A673 (cell line): ENCODE measurements at regions not wholly inside any gene's neighbourhood (a gene's known extent, or its start where the extent isn't known, plus 50 kb on each side); places are given as distances from the start of the nearest gene placed in this dataset.

Source experiments
- BruUV-seq: library from RNA; stranded (reverse); fragments of 400-500 nt; replicated peaks from 2 replicates; lab custom pipeline; 2021; lab: Mats Ljungman, UMichigan
- CTCF ChIA-PET: fragments of 300-600 bp; sonication (Branson Sonifier 250); formaldehyde crosslinking; loops from one replicate; lab custom pipeline; 2022; ENCODE audit warnings: antibody characterized with exemption; lab: Charles Lee
- POLR2A ChIA-PET: fragments of 300-600 bp; sonication (Branson Sonifier 250); formaldehyde crosslinking; loops from one replicate; lab custom pipeline; 2022; ENCODE audit warnings: antibody characterized with exemption; ENCODE audit not compliant: low non-redundant PET; lab: Charles Lee
- DNase-seq: peaks from one replicate; pipeline ENCODE4 v3.0.0-alpha.2; 2015; ENCODE audit warnings: low spot score
- H3K27ac ChIP-seq: fragments of 200-600 bp; sonication (generic); 2 replicates; pipeline ENCODE4 v1.5.1; 2016; ENCODE audit warnings: mixed run types, low read depth, mild to moderate bottlenecking, mixed read lengths, antibody characterized with exemption, low read length; ENCODE audit not compliant: poor library complexity, severe bottlenecking
- H3K27me3 ChIP-seq: fragments of 200-600 bp; sonication (generic); replicated peaks from 2 replicates; pipeline ENCODE4 v1.6.1; 2017; ENCODE audit warnings: mixed run types, low read depth, mild to moderate bottlenecking, mixed read lengths, antibody characterized with exemption, low read length; ENCODE audit not compliant: insufficient read depth, poor library complexity
- H3K36me3 ChIP-seq: fragments of 200-600 bp; sonication (generic); 2 replicates; pipeline ENCODE4 v1.6.1; 2016; ENCODE audit warnings: mixed run types, mild to moderate bottlenecking, mixed read lengths, antibody characterized with exemption, low read length; ENCODE audit not compliant: insufficient read depth, poor library complexity, severe bottlenecking
- H3K4me1 ChIP-seq: fragments of 200-600 bp; sonication (generic); 2 replicates; pipeline ENCODE4 v1.6.1; 2017; ENCODE audit warnings: mixed run types, mild to moderate bottlenecking, mixed read lengths, antibody characterized with exemption, low read length; ENCODE audit not compliant: insufficient read depth, poor library complexity, severe bottlenecking
- H3K4me3 ChIP-seq: fragments of 200-600 bp; sonication (generic); 2 replicates; pipeline ENCODE4 v1.5.1; 2016; ENCODE audit warnings: low read depth, mixed run types, mild to moderate bottlenecking, mixed read lengths, low read length; ENCODE audit not compliant: poor library complexity, severe bottlenecking
- H3K9me3 ChIP-seq: fragments of 200-600 bp; sonication (generic); 2 replicates; pipeline ENCODE4 v1.6.1; 2016; ENCODE audit warnings: mixed run types, low read depth, mild to moderate bottlenecking, mixed read lengths, antibody characterized with exemption, low read length; ENCODE audit not compliant: poor library complexity, severe bottlenecking
- EZH2 ChIP-seq: fragments of 200-600 bp; sonication (generic); IDR thresholded peaks from 2 replicates; pipeline ENCODE4 v1.6.1; 2017; ENCODE audit warnings: borderline replicate concordance, low read depth, mild to moderate bottlenecking, mixed read lengths, antibody characterized with exemption, low read length; ENCODE audit not compliant: poor library complexity, severe bottlenecking
- intact Hi-C: fragments of 100-400 bp; cut with micrococcal nuclease; formaldehyde crosslinking; loops from one replicate; pipeline ENCODE4 v1.10.0; 2022; ENCODE audit not compliant: unreplicated experiment
- TF ChIP-seq, protein P1 (sequence below): fragments of 300-800, 200-600 bp; sonication (generic); conservative IDR thresholded peaks from 2 replicates; pipeline ENCODE4 v1.5.1; 2017; ENCODE audit warnings: low read depth, mild to moderate bottlenecking, antibody characterized with exemption, low read length, moderate library complexity, mixed read lengths

DNA sequence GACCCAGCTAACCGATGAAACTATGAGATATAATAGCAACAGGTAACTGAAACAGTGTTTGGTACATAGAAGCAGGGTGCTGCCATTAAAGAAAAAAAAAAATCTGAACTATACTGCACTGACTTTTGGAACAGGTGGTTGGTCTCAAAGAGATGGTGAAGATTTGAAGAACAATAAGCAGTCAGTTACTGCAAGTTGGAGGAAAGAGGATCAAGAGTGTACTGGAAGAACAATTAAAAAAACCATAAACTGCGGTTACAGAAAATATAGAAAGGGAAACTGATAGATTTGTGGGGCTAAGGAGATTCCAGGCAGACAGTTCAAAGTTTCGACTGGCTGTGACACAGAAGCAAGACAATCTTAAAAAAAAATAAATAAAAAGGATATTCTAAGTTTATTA lies 181.9 kb upstream of the TRAM1L1 start:
- H3K36me3 ChIP-seq = no peaks in the 10 kb centered on the region
- no peaks in the 10 kb centered on the region for H3K27me3 ChIP-seq
- no TSS peak for BruUV-seq
- H3K27ac ChIP-seq = no peak overlapping the region
- H3K4me3 ChIP-seq = no peak overlapping the region
- POLR2A ChIA-PET = no interaction called here
- intact Hi-C loops = no loop called here
- TF ChIP-seq, protein P1, sequence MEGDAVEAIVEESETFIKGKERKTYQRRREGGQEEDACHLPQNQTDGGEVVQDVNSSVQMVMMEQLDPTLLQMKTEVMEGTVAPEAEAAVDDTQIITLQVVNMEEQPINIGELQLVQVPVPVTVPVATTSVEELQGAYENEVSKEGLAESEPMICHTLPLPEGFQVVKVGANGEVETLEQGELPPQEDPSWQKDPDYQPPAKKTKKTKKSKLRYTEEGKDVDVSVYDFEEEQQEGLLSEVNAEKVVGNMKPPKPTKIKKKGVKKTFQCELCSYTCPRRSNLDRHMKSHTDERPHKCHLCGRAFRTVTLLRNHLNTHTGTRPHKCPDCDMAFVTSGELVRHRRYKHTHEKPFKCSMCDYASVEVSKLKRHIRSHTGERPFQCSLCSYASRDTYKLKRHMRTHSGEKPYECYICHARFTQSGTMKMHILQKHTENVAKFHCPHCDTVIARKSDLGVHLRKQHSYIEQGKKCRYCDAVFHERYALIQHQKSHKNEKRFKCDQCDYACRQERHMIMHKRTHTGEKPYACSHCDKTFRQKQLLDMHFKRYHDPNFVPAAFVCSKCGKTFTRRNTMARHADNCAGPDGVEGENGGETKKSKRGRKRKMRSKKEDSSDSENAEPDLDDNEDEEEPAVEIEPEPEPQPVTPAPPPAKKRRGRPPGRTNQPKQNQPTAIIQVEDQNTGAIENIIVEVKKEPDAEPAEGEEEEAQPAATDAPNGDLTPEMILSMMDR = no peak
- no peak for TF ChIP-seq EZH2
- no peak for DNase-seq
- CTCF ChIA-PET = no interaction called here
- H3K9me3 ChIP-seq = no peaks in the 10 kb centered on the region
- H3K4me1 ChIP-seq = no peaks in the 10 kb centered on the region

DNA sequence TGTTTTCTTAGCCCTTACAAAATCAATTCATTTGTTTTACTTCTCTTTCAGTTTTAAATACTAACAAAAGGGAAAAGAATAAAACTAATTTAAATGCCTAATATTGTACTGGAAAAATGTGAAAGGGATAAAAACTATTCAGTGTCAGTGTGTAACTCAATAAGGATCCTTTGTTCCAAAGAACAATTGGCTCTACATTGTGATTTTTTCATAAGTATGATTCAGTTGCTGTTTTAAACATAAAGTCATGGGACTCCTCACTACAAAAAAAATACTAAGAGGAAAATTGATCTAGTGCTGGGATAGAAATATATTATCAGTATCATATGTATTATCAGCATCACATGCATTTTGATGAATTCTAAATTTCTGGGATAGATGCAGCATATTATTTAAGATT lies 199.4 kb upstream of the TRAM1L1 start:
- intact Hi-C loops = no loop called here
- no peaks in the 10 kb centered on the region for H3K9me3 ChIP-seq
- no peak overlapping the region for H3K4me3 ChIP-seq
- ChIA-PET POLR2A (no interaction called here), CTCF (no interaction called here)
- no peaks in the 10 kb centered on the region for H3K4me1 ChIP-seq
- no peak for DNase-seq
- H3K36me3 ChIP-seq = no peaks in the 10 kb centered on the region
- H3K27me3 ChIP-seq = no peaks in the 10 kb centered on the region
- TF ChIP-seq EZH2 = no peak
- TF ChIP-seq, protein P1 = no peak
- no TSS peak for BruUV-seq
- H3K27ac ChIP-seq = no peak overlapping the region

DNA sequence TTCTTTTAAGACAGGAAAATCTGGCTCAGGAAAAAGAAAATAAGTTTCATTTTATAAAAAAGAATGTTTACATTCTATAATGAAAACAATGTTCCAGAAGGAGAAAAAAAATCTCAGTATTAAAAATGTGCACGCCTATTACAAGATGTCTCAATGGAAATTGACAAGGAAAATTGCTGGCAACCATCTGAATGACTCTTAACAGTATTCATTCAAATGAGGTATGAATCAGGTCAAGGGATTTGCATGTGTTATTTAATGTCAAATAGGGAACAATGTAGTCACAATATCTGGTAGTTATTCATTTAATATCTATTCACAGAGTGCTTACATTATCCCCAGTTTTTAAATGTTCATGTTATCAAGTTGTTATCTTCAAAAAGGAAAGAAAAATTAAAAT lies 208.4 kb upstream of the TRAM1L1 start:
- ChIA-PET POLR2A (no interaction called here), CTCF (no interaction called here)
- Histone ChIP-seq H3K36me3 (no peaks in the 10 kb centered on the region), H3K9me3 (no peaks in the 10 kb centered on the region), H3K27ac (no peak overlapping the region), H3K27me3 (no peaks in the 10 kb centered on the region), H3K4me3 (no peak overlapping the region), H3K4me1 (no peaks in the 10 kb centered on the region)
- intact Hi-C loops = no loop called here
- no TSS peak for BruUV-seq
- TF ChIP-seq, protein P1 = no peak
- TF ChIP-seq EZH2 = no peak
- DNase-seq = peak; percentile 1
